ENCODE measurements at regions not wholly inside any gene's neighbourhood (a gene's known extent, or its start where the extent isn't known, plus 50 kb on each side); places are given as distances from the start of the nearest gene placed in this dataset.
A peak's percentile ranks its signal among the peaks of the same experiment; 100 is the strongest.

GRCh38 chr22:44390613-44390970 is 77.8 kb upstream of the SHISAL1 start:
- no peak overlapping the region for H2BK120ac ChIP-seq (ENCODE audit: low read depth, low read length)
- no peak overlapping the region for H2AFZ ChIP-seq (ENCODE audit: low read depth, low read length)
- H2BK5ac ChIP-seq (ENCODE audit: low read depth, low read length, poor library complexity, severe bottlenecking), result no peak overlapping the region
- DNase-seq, result no peak
- H2AK5ac ChIP-seq (ENCODE audit: low read length, severe bottlenecking), result no peak overlapping the region
- no peaks in the 10 kb centered on the region for H3K79me1 ChIP-seq (replicated peaks; ENCODE audit: low read length, poor library complexity, severe bottlenecking)
- no peaks in the 10 kb centered on the region for H3K9me3 ChIP-seq (ENCODE audit: control insufficient read depth, low read length)
- H2BK15ac ChIP-seq (ENCODE audit: low read depth, poor library complexity, severe bottlenecking), result no peak overlapping the region
- no peak overlapping the region for H3K4ac ChIP-seq (ENCODE audit: low read depth in 1 of 2, low read length in 2 of 2)
- H3K18ac ChIP-seq (ENCODE audit: low read depth in 1 of 2, low read length in 2 of 2), result no peak overlapping the region
- H3K14ac ChIP-seq (ENCODE audit: low read length in 2 of 2), result no peak overlapping the region
- no peak overlapping the region for H3K9ac ChIP-seq (ENCODE audit: low read length)
- no peak overlapping the region for H2BK12ac ChIP-seq (ENCODE audit: low read length in 2 of 2)
- WGBS, result 83% methylated on average over 8 of the region's 9 CpGs
- H3K27me3 ChIP-seq (ENCODE audit: control insufficient read depth in 1 of 2, insufficient read depth in 1 of 2, low read length in 2 of 2), result peaks cover 41 to 92% of the 10 kb centered on the region in 2 experiments
- H3K4me3 ChIP-seq (ENCODE audit: insufficient read depth in 1 of 2, low read depth in 1 of 2, low read length in 2 of 2), result no peak overlapping the region
- H4K8ac ChIP-seq (ENCODE audit: low read length), result no peak overlapping the region
- no peak overlapping the region for H3K23ac ChIP-seq (ENCODE audit: low read length in 2 of 2)
- H3K27ac ChIP-seq (ENCODE audit: low read length, poor library complexity, severe bottlenecking), result no peak overlapping the region
- no peaks in the 10 kb centered on the region for H3K36me3 ChIP-seq (ENCODE audit: control insufficient read depth in 1 of 2, insufficient read depth in 2 of 2, low read depth in 1 of 2, low read length in 2 of 2)
- peaks cover 2% of the 10 kb centered on the region for H3K4me1 ChIP-seq (ENCODE audit: control insufficient read depth, insufficient read depth, low read depth, low read length)
- H4K91ac ChIP-seq (ENCODE audit: low read length), result no peak overlapping the region
- H3K4me2 ChIP-seq (ENCODE audit: low read length, poor library complexity, severe bottlenecking), result no peak overlapping the region

- no peak overlapping the region for H3K23ac ChIP-seq (ENCODE audit: low read length in 2 of 2)
- no peaks in the 10 kb centered on the region for H3K36me3 ChIP-seq (ENCODE audit: control insufficient read depth in 1 of 2, insufficient read depth in 2 of 2, low read depth in 1 of 2, low read length in 2 of 2)
- H3K9ac ChIP-seq (ENCODE audit: low read length), result no peak overlapping the region
- H3K18ac ChIP-seq (ENCODE audit: low read depth in 1 of 2, low read length in 2 of 2), result no peak overlapping the region
- H3K4me2 ChIP-seq (ENCODE audit: low read length, poor library complexity, severe bottlenecking), result no peak overlapping the region
- H3K79me1 ChIP-seq (replicated peaks; ENCODE audit: low read length, poor library complexity, severe bottlenecking), result no peaks in the 10 kb centered on the region
- H2AFZ ChIP-seq (ENCODE audit: low read depth, low read length), result no peak overlapping the region
- no peak overlapping the region for H4K91ac ChIP-seq (ENCODE audit: low read length)
- no peak overlapping the region for H2AK5ac ChIP-seq (ENCODE audit: low read length, severe bottlenecking)
- no peak overlapping the region for H3K27ac ChIP-seq (ENCODE audit: low read length, poor library complexity, severe bottlenecking)
- WGBS, result 90% methylated on average over 5 of the region's 5 CpGs
- no peak overlapping the region for H2BK120ac ChIP-seq (ENCODE audit: low read depth, low read length)
- peaks cover 2% of the 10 kb centered on the region for H3K4me1 ChIP-seq (ENCODE audit: control insufficient read depth, insufficient read depth, low read depth, low read length)
- H3K4ac ChIP-seq (ENCODE audit: low read depth in 1 of 2, low read length in 2 of 2), result no peak overlapping the region
- no peaks in the 10 kb centered on the region for H3K9me3 ChIP-seq (ENCODE audit: control insufficient read depth, low read length)
- peaks cover 37 to 92% of the 10 kb centered on the region in 2 experiments for H3K27me3 ChIP-seq (ENCODE audit: control insufficient read depth in 1 of 2, insufficient read depth in 1 of 2, low read length in 2 of 2)
- H3K4me3 ChIP-seq (ENCODE audit: insufficient read depth in 1 of 2, low read depth in 1 of 2, low read length in 2 of 2), result no peak overlapping the region
- H3K14ac ChIP-seq (ENCODE audit: low read length in 2 of 2), result no peak overlapping the region
- no peak overlapping the region for H2BK12ac ChIP-seq (ENCODE audit: low read length in 2 of 2)
- no peak for DNase-seq
- no peak overlapping the region for H2BK5ac ChIP-seq (ENCODE audit: low read depth, low read length, poor library complexity, severe bottlenecking)
- H2BK15ac ChIP-seq (ENCODE audit: low read depth, poor library complexity, severe bottlenecking), result no peak overlapping the region
- no peak overlapping the region for H4K8ac ChIP-seq (ENCODE audit: low read length)
Observed at GRCh38 chr22:44389926-44390612, 77.3 kb upstream of the SHISAL1 start.

GRCh38 chr22:44389181-44389580 is 76.4 kb upstream of the SHISAL1 start:
- H3K27ac ChIP-seq (ENCODE audit: low read length, poor library complexity, severe bottlenecking), result no peak overlapping the region
- H3K4me1 ChIP-seq (ENCODE audit: control insufficient read depth, insufficient read depth, low read depth, low read length), result peaks cover 2% of the 10 kb centered on the region
- no peak overlapping the region for H3K4me2 ChIP-seq (ENCODE audit: low read length, poor library complexity, severe bottlenecking)
- H3K14ac ChIP-seq (ENCODE audit: low read length in 2 of 2), result no peak overlapping the region
- H3K23ac ChIP-seq (ENCODE audit: low read length in 2 of 2), result no peak overlapping the region
- no peak overlapping the region for H3K4me3 ChIP-seq (ENCODE audit: insufficient read depth in 1 of 2, low read depth in 1 of 2, low read length in 2 of 2)
- H3K18ac ChIP-seq (ENCODE audit: low read depth in 1 of 2, low read length in 2 of 2), result no peak overlapping the region
- no peak overlapping the region for H2BK12ac ChIP-seq (ENCODE audit: low read length in 2 of 2)
- H3K4ac ChIP-seq (ENCODE audit: low read depth in 1 of 2, low read length in 2 of 2), result no peak overlapping the region
- no peaks in the 10 kb centered on the region for H3K9me3 ChIP-seq (ENCODE audit: control insufficient read depth, low read length)
- H2AK5ac ChIP-seq (ENCODE audit: low read length, severe bottlenecking), result no peak overlapping the region
- H2BK120ac ChIP-seq (ENCODE audit: low read depth, low read length), result no peak overlapping the region
- peak overlapping the region; percentile 21 for H4K91ac ChIP-seq (ENCODE audit: low read length)
- H3K79me1 ChIP-seq (replicated peaks; ENCODE audit: low read length, poor library complexity, severe bottlenecking), result no peaks in the 10 kb centered on the region
- H2BK5ac ChIP-seq (ENCODE audit: low read depth, low read length, poor library complexity, severe bottlenecking), result no peak overlapping the region
- peaks cover 41 to 91% of the 10 kb centered on the region in 2 experiments for H3K27me3 ChIP-seq (ENCODE audit: control insufficient read depth in 1 of 2, insufficient read depth in 1 of 2, low read length in 2 of 2)
- H3K9ac ChIP-seq (ENCODE audit: low read length), result no peak overlapping the region
- H2BK15ac ChIP-seq (ENCODE audit: low read depth, poor library complexity, severe bottlenecking), result no peak overlapping the region
- H3K36me3 ChIP-seq (ENCODE audit: control insufficient read depth in 1 of 2, insufficient read depth in 2 of 2, low read depth in 1 of 2, low read length in 2 of 2), result no peaks in the 10 kb centered on the region
- WGBS, result 74% methylated on average over 8 of the region's 8 CpGs
- H2AFZ ChIP-seq (ENCODE audit: low read depth, low read length), result no peak overlapping the region
- no peak for DNase-seq
- H4K8ac ChIP-seq (ENCODE audit: low read length), result no peak overlapping the region

- no peak overlapping the region for H4K8ac ChIP-seq (ENCODE audit: low read length)
- H3K9me3 ChIP-seq (ENCODE audit: control insufficient read depth, low read length), result no peaks in the 10 kb centered on the region
- no peak overlapping the region for H3K9ac ChIP-seq (ENCODE audit: low read length)
- no peak overlapping the region for H3K27ac ChIP-seq (ENCODE audit: low read length, poor library complexity, severe bottlenecking)
- no peak overlapping the region for H4K91ac ChIP-seq (ENCODE audit: low read length)
- DNase-seq, result no peak
- no peak overlapping the region for H3K14ac ChIP-seq (ENCODE audit: low read length in 2 of 2)
- no peak overlapping the region for H2BK5ac ChIP-seq (ENCODE audit: low read depth, low read length, poor library complexity, severe bottlenecking)
- H2BK120ac ChIP-seq (ENCODE audit: low read depth, low read length), result no peak overlapping the region
- H3K23ac ChIP-seq (ENCODE audit: low read length in 2 of 2), result no peak overlapping the region
- peaks cover 48 to 92% of the 10 kb centered on the region in 2 experiments for H3K27me3 ChIP-seq (ENCODE audit: control insufficient read depth in 1 of 2, insufficient read depth in 1 of 2, low read length in 2 of 2)
- no peak overlapping the region for H2AK5ac ChIP-seq (ENCODE audit: low read length, severe bottlenecking)
- H3K4me1 ChIP-seq (ENCODE audit: control insufficient read depth, insufficient read depth, low read depth, low read length), result no peaks in the 10 kb centered on the region
- H3K79me1 ChIP-seq (replicated peaks; ENCODE audit: low read length, poor library complexity, severe bottlenecking), result no peaks in the 10 kb centered on the region
- H2AFZ ChIP-seq (ENCODE audit: low read depth, low read length), result no peak overlapping the region
- no peak overlapping the region for H3K4me2 ChIP-seq (ENCODE audit: low read length, poor library complexity, severe bottlenecking)
- 86% methylated on average over 10 of the region's 10 CpGs for WGBS
- no peak overlapping the region for H3K4me3 ChIP-seq (ENCODE audit: insufficient read depth in 1 of 2, low read depth in 1 of 2, low read length in 2 of 2)
- no peak overlapping the region for H3K18ac ChIP-seq (ENCODE audit: low read depth in 1 of 2, low read length in 2 of 2)
- H2BK15ac ChIP-seq (ENCODE audit: low read depth, poor library complexity, severe bottlenecking), result no peak overlapping the region
- no peaks in the 10 kb centered on the region for H3K36me3 ChIP-seq (ENCODE audit: control insufficient read depth in 1 of 2, insufficient read depth in 2 of 2, low read depth in 1 of 2, low read length in 2 of 2)
- H2BK12ac ChIP-seq (ENCODE audit: low read length in 2 of 2), result no peak overlapping the region
- no peak overlapping the region for H3K4ac ChIP-seq (ENCODE audit: low read depth in 1 of 2, low read length in 2 of 2)
Observed at GRCh38 chr22:44387486-44387885, 74.7 kb upstream of the SHISAL1 start.
